ENCODE measurements at regions not wholly inside any gene's neighbourhood (a gene's known extent, or its start where the extent isn't known, plus 50 kb on each side); places are given as distances from the start of the nearest gene placed in this dataset.

- no peaks in the 10 kb centered on the region for H3K79me2 ChIP-seq (ENCODE audit: insufficient read depth, low read length)
- DNase-seq (no peak), ATAC-seq (ENCODE audit: insufficient read depth, low read depth) (no peak)
- H2AFZ ChIP-seq (ENCODE audit: low read depth, low read length) = no peak overlapping the region
- H4K20me1 ChIP-seq (ENCODE audit: insufficient read depth, low read length) = no peaks in the 10 kb centered on the region
- H3K36me3 ChIP-seq (ENCODE audit: insufficient read depth, low read length) = no peaks in the 10 kb centered on the region
- no peak overlapping the region for H3K4me2 ChIP-seq (ENCODE audit: insufficient read depth, low read length)
- H3K9ac ChIP-seq (ENCODE audit: low read depth, low read length) = no peak overlapping the region
- H3K27me3 ChIP-seq (ENCODE audit: insufficient read depth, low read length, poor library complexity) = no peaks in the 10 kb centered on the region
- H3K9me3 ChIP-seq (ENCODE audit: insufficient read depth, low read length, severe bottlenecking) = no peaks in the 10 kb centered on the region
- no peaks in the 10 kb centered on the region for H3K4me1 ChIP-seq (ENCODE audit: insufficient read depth, low read length)
- TF ChIP-seq EZH2 (IDR thresholded peaks at IDR 0.05; ENCODE audit: borderline replicate concordance, low read depth, low read length, severe bottlenecking) (no peak), CTCF (IDR thresholded peaks at IDR 0.05; ENCODE audit: borderline replicate concordance, extremely low read depth, low read length, poor library complexity, severe bottlenecking) (no peak)
- no peak overlapping the region for H3K27ac ChIP-seq (ENCODE audit: low read length)
- H3K4me3 ChIP-seq (ENCODE audit: low read depth in 1 of 2, low read length in 2 of 2) = no peak overlapping the region
These were observed 226.6 kb downstream of the MEF2C start for GRCh38 chr5:88656221-88656950.

GRCh38 chr5:88653471-88653870 is 229.5 kb downstream of the MEF2C start:
- no peaks in the 10 kb centered on the region for H4K20me1 ChIP-seq (ENCODE audit: insufficient read depth, low read length)
- H3K79me2 ChIP-seq (ENCODE audit: insufficient read depth, low read length) = no peaks in the 10 kb centered on the region
- no peaks in the 10 kb centered on the region for H3K9me3 ChIP-seq (ENCODE audit: insufficient read depth, low read length, severe bottlenecking)
- H3K9ac ChIP-seq (ENCODE audit: low read depth, low read length) = no peak overlapping the region
- ATAC-seq (ENCODE audit: insufficient read depth, low read depth) = no peak
- no peak for DNase-seq
- no peak overlapping the region for H3K4me3 ChIP-seq (ENCODE audit: low read depth in 1 of 2, low read length in 2 of 2)
- H3K4me2 ChIP-seq (ENCODE audit: insufficient read depth, low read length) = no peak overlapping the region
- no peak overlapping the region for H2AFZ ChIP-seq (ENCODE audit: low read depth, low read length)
- no peaks in the 10 kb centered on the region for H3K27me3 ChIP-seq (ENCODE audit: insufficient read depth, low read length, poor library complexity)
- no peaks in the 10 kb centered on the region for H3K36me3 ChIP-seq (ENCODE audit: insufficient read depth, low read length)
- no peak overlapping the region for H3K27ac ChIP-seq (ENCODE audit: low read length)
- no peaks in the 10 kb centered on the region for H3K4me1 ChIP-seq (ENCODE audit: insufficient read depth, low read length)
- TF ChIP-seq CTCF (IDR thresholded peaks at IDR 0.05; ENCODE audit: borderline replicate concordance, extremely low read depth, low read length, poor library complexity, severe bottlenecking) = no peak
- no peak for TF ChIP-seq EZH2 (IDR thresholded peaks at IDR 0.05; ENCODE audit: borderline replicate concordance, low read depth, low read length, severe bottlenecking)

GRCh38 chr5:88647901-88648300 is 235.1 kb downstream of the MEF2C start:
- Histone ChIP-seq H3K79me2 (ENCODE audit: insufficient read depth, low read length) (no peaks in the 10 kb centered on the region), H3K4me3 (ENCODE audit: low read depth in 1 of 2, low read length in 2 of 2) (no peak overlapping the region), H3K4me2 (ENCODE audit: insufficient read depth, low read length) (no peak overlapping the region), H3K9ac (ENCODE audit: low read depth, low read length) (no peak overlapping the region), H3K9me3 (ENCODE audit: insufficient read depth, low read length, severe bottlenecking) (no peaks in the 10 kb centered on the region), H4K20me1 (ENCODE audit: insufficient read depth, low read length) (no peaks in the 10 kb centered on the region), H2AFZ (ENCODE audit: low read depth, low read length) (no peak overlapping the region), H3K36me3 (ENCODE audit: insufficient read depth, low read length) (no peaks in the 10 kb centered on the region), H3K27ac (ENCODE audit: low read length) (no peak overlapping the region), H3K27me3 (ENCODE audit: insufficient read depth, low read length, poor library complexity) (no peaks in the 10 kb centered on the region), H3K4me1 (ENCODE audit: insufficient read depth, low read length) (no peaks in the 10 kb centered on the region)
- ATAC-seq (ENCODE audit: insufficient read depth, low read depth) (no peak), DNase-seq (no peak)
- TF ChIP-seq CTCF (IDR thresholded peaks at IDR 0.05; ENCODE audit: borderline replicate concordance, extremely low read depth, low read length, poor library complexity, severe bottlenecking) (no peak), EZH2 (IDR thresholded peaks at IDR 0.05; ENCODE audit: borderline replicate concordance, low read depth, low read length, severe bottlenecking) (no peak)

Data from DND-41 (cell line).